IPS-20b (cell line): ENCODE measurements at regions not wholly inside any gene's neighbourhood (a gene's known extent, or its start where the extent isn't known, plus 50 kb on each side); places are given as distances from the start of the nearest gene placed in this dataset.

Source experiments
- H3K27ac ChIP-seq: one replicate; pipeline ENCODE4 v1.5.1; 2013; ENCODE audit warnings: low read length
- H3K27me3 ChIP-seq: 2 replicates; pipeline ENCODE4 v1.6.1; 2013; ENCODE audit warnings: mild to moderate bottlenecking, low read length, inconsistent platforms; ENCODE audit not compliant: insufficient read depth
- H3K36me3 ChIP-seq: 2 replicates; pipeline ENCODE4 v1.6.1; 2013; ENCODE audit warnings: low read depth, mild to moderate bottlenecking, inconsistent platforms, low read length, moderate library complexity; ENCODE audit not compliant: insufficient read depth
- H3K4me1 ChIP-seq: 2 replicates; pipeline ENCODE4 v1.6.1; 2013; ENCODE audit warnings: mild to moderate bottlenecking, control low read depth, inconsistent platforms, low read length, moderate library complexity; ENCODE audit not compliant: insufficient read depth
- H3K4me3 ChIP-seq: 2 replicates; pipeline ENCODE4 v1.5.1; 2013; ENCODE audit warnings: mild to moderate bottlenecking, low read length, inconsistent platforms
- H3K9ac ChIP-seq: 2 replicates; pipeline ENCODE4 v1.6.1; 2013; ENCODE audit warnings: low read depth, mild to moderate bottlenecking, inconsistent platforms, low read length, moderate library complexity
- H3K9me3 ChIP-seq: 2 replicates; pipeline ENCODE4 v1.6.1; 2013; ENCODE audit warnings: mild to moderate bottlenecking, low read depth, low read length, inconsistent platforms; ENCODE audit not compliant: insufficient read depth

GRCh38 chr4:59091146-59092142 is 1981.3 kb upstream of the IGFBP7 start:
- H3K4me1 ChIP-seq: no peaks in the 10 kb centered on the region
- H3K9me3 ChIP-seq: no peaks in the 10 kb centered on the region
- no peak overlapping the region for H3K9ac ChIP-seq
- no peak overlapping the region for H3K4me3 ChIP-seq
- no peaks in the 10 kb centered on the region for H3K36me3 ChIP-seq
- H3K27ac ChIP-seq: no peak overlapping the region
- H3K27me3 ChIP-seq: no peaks in the 10 kb centered on the region

- Histone ChIP-seq H3K27me3 (no peaks in the 10 kb centered on the region), H3K9me3 (no peaks in the 10 kb centered on the region), H3K36me3 (no peaks in the 10 kb centered on the region), H3K4me1 (no peaks in the 10 kb centered on the region), H3K27ac (no peak overlapping the region), H3K9ac (no peak overlapping the region), H3K4me3 (no peak overlapping the region)
Measured at GRCh38 chr4:59094505-59094904, 1984.3 kb upstream of the IGFBP7 start.

GRCh38 chr4:59102311-59102710 is 1992.1 kb upstream of the IGFBP7 start:
- Histone ChIP-seq H3K27ac (no peak overlapping the region), H3K9ac (no peak overlapping the region), H3K27me3 (no peaks in the 10 kb centered on the region), H3K4me1 (no peaks in the 10 kb centered on the region), H3K36me3 (no peaks in the 10 kb centered on the region), H3K4me3 (no peak overlapping the region), H3K9me3 (no peaks in the 10 kb centered on the region)

GRCh38 chr4:59120287-59120814 is 2010.2 kb upstream of the IGFBP7 start:
- Histone ChIP-seq H3K27ac (no peak overlapping the region), H3K9me3 (no peaks in the 10 kb centered on the region), H3K4me3 (no peak overlapping the region), H3K4me1 (peaks cover 6% of the 10 kb centered on the region; the same call in 1 of the 2 replicates), H3K27me3 (no peaks in the 10 kb centered on the region), H3K36me3 (no peaks in the 10 kb centered on the region), H3K9ac (no peak overlapping the region)

DNA sequence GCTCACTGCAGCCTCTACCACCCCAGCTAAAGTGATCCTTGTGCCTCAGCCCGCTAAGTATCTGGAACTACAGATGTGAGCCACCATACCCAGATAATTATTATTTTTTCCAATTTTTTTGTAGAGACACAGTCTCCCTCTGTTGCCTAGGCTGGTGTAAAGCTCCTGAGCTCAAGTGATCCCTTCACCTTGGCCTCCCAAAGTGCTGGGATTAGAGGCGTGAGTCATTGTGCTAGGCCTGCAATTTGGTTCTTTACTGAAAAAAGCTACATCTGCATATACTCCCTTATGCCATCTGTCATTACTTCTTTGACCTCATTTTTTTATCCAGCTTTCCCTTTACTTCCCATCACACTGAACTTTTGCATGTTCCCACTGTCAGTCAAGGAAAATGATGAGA is 2012.4 kb upstream of the IGFBP7 start:
- Histone ChIP-seq H3K4me1 (peaks cover 6% of the 10 kb centered on the region; the same call in 1 of the 2 replicates), H3K9ac (no peak overlapping the region), H3K9me3 (no peaks in the 10 kb centered on the region), H3K36me3 (no peaks in the 10 kb centered on the region), H3K27me3 (no peaks in the 10 kb centered on the region), H3K27ac (no peak overlapping the region), H3K4me3 (no peak overlapping the region)

- Histone ChIP-seq H3K9ac (no peak overlapping the region), H3K27me3 (no peaks in the 10 kb centered on the region), H3K4me1 (no peaks in the 10 kb centered on the region), H3K27ac (no peak overlapping the region), H3K9me3 (no peaks in the 10 kb centered on the region), H3K36me3 (no peaks in the 10 kb centered on the region), H3K4me3 (no peak overlapping the region)
Measured at GRCh38 chr4:59126159-59126558, 2016.0 kb upstream of the IGFBP7 start.

DNA sequence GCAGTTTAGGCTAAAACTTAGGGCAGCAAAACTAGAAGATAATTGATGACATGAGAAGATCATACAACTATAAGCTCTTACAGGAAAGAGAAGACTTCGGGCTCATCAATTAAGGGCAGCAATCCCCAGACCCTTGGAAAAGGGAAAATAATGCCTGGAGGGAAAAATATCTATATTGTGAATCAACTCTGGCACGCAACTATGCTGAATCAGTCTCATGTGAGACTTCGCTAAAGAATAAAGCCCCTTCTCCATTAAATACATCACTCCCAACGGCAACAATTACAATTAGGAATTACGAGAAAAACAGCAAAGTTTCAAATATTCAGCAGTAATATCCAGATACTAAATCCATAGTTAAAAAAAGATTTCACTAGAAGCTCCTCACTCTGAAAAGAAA is 2016.8 kb upstream of the IGFBP7 start:
- Histone ChIP-seq H3K27ac (no peak overlapping the region), H3K9me3 (no peaks in the 10 kb centered on the region), H3K9ac (no peak overlapping the region), H3K4me1 (no peaks in the 10 kb centered on the region), H3K27me3 (no peaks in the 10 kb centered on the region), H3K36me3 (no peaks in the 10 kb centered on the region), H3K4me3 (no peak overlapping the region)

DNA sequence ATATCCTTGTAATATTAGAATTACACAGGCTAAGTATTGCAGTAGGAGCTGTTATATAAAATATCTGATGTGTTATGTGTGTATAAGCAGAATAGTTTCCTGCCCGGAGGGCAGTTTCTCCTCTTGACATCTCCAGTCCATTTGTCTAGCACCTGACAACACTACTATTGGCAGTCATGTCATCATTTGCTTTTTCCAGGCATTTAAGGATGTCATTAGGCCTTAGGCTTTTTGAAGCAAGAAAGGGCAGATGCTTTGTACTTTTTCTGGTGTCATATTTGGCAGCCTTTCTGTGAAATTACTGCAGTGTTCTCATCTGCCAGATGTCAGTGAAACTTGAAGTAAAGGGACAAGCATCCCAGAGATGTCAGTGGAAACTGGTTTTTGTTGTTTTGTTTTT is 2017.6 kb upstream of the IGFBP7 start:
- Histone ChIP-seq H3K36me3 (no peaks in the 10 kb centered on the region), H3K9me3 (no peaks in the 10 kb centered on the region), H3K27me3 (no peaks in the 10 kb centered on the region), H3K4me1 (no peaks in the 10 kb centered on the region), H3K9ac (no peak overlapping the region), H3K27ac (no peak overlapping the region), H3K4me3 (no peak overlapping the region)

- Histone ChIP-seq H3K36me3 (no peaks in the 10 kb centered on the region), H3K27me3 (no peaks in the 10 kb centered on the region), H3K9me3 (no peaks in the 10 kb centered on the region), H3K9ac (no peak overlapping the region), H3K4me3 (no peak overlapping the region; the same call in 1 of the 2 replicates), H3K27ac (no peak overlapping the region), H3K4me1 (peaks cover 6% of the 10 kb centered on the region)
Measured at GRCh38 chr4:59135248-59135985, 2025.2 kb upstream of the IGFBP7 start.

DNA sequence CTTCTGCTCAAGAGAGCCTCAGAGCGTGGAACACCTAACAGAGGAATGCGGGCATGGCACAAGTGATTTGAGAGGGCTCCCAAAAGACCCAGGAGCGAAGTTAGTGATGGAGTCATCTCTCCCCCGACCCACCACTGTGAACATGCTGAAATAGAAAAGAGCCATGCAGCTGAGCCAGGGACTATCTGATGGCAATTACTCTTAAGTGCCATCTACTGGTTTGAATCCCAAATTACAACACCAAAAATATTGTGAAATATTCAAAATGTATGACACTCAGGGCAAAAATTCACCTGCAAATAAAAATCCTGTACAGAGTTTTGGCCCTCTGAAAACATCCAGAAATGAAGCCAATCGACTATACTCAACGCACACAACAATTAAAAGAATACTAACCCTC is 2038.9 kb upstream of the ADGRL3 start:
- no peaks in the 10 kb centered on the region for H3K9me3 ChIP-seq
- H3K4me1 ChIP-seq: peaks cover 18% of the 10 kb centered on the region
- H3K27ac ChIP-seq: no peak overlapping the region
- H3K36me3 ChIP-seq: no peaks in the 10 kb centered on the region
- no peak overlapping the region for H3K4me3 ChIP-seq
- H3K27me3 ChIP-seq: no peaks in the 10 kb centered on the region
- H3K9ac ChIP-seq: no peak overlapping the region

DNA sequence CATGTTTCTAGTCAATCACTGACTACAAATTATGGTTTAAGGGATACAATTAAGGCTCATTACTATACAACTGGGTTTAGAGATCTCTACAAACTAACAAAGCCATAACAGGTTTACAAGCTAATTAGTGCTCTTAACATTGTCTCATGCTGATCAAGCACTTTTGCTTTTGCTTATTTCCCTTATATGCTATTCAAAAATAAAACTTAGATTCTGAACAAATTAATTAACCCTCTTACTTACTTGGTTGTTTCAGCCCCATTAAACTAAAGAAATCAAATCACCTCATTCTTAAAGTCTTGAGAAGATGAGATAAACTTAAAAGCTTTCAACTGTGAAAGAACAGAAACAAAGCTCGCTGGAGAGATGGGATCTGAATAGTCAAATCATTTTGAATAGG is 2024.5 kb upstream of the ADGRL3 start:
- no peaks in the 10 kb centered on the region for H3K4me1 ChIP-seq
- H3K4me3 ChIP-seq: no peak overlapping the region
- H3K36me3 ChIP-seq: no peaks in the 10 kb centered on the region
- no peaks in the 10 kb centered on the region for H3K27me3 ChIP-seq
- H3K27ac ChIP-seq: no peak overlapping the region
- H3K9me3 ChIP-seq: peaks cover 16% of the 10 kb centered on the region
- no peak overlapping the region for H3K9ac ChIP-seq
